Stimulated activated CD4-positive, alpha-beta T cell treated with anti-CD3 and anti-CD28 coated beads, Interleukin-2, amount 100 ng/mL, for 24 hours (primary cell): ENCODE measurements at regions not wholly inside any gene's neighbourhood (a gene's known extent, or its start where the extent isn't known, plus 50 kb on each side); places are given as distances from the start of the nearest gene placed in this dataset.

Source experiments
- DNase-seq, 2 donors: peaks; one replicate each; pipeline ENCODE4 v3.0.0-alpha.2; 2020

DNA sequence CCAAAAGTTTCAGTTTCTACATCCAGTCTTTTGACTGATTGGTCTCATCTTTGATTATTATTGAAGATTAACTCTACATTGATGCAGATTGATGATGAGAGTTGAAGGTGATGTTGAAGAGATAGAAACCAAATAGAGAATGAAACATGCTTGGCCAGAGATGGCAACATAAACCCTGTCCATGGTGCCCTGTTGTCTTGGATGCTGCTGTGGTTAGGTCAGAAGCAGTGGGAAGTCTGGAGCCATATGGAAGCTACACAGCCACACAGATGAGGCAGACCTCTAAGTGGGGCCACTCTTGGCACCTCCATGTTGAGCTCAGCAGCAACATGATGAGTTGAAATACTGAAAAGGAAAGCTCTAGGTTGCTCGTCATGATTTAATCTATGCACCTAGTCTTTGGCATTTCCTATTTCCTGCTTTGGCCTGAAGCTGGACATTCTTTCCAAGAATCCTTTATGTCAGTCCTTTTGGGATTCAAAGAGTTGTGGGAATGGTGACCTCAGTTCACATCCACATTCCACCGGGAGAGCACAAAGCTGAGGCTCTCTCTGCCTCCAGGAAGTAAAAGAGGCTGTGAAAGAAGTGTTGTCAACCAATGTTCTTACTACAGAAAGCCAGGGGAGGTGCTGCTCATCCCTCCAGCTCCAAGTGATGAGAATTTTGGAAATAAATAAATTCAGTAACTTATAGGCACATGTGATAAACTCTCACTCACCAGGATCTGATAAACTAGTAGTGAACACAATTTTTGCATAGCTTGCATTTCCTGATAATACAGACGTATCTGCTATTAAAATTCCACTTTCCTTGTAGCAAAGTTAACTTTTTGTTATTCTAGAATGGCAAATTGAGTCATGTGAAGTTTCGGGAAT is 127.7 kb upstream of the MAF start:
- DNase-seq: no peak

DNA sequence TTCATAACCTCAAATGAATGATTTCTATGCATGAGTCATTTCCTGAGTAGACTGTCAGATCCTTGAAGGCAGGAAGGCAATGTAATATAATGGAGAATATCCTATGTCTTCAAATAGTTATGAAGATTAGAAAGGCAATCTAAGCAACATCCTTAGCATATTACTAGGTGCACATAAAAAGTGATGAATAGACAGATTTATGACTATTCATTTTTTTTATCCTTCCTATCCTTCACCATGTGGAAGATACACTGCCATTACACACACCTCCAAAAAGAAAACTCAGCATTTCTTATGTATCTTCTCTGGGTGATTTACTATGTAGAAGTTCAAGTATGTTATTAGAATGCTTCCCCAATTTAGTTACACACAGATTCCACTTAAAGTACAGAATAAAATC is 126.4 kb upstream of the MAF start:
- no peak for DNase-seq

GRCh38 chr16:79725051-79725450 is 124.5 kb upstream of the MAF start:
- no peak for DNase-seq

GRCh38 chr16:79723583-79724168 is 123.1 kb upstream of the MAF start:
- DNase-seq: no peak

DNA sequence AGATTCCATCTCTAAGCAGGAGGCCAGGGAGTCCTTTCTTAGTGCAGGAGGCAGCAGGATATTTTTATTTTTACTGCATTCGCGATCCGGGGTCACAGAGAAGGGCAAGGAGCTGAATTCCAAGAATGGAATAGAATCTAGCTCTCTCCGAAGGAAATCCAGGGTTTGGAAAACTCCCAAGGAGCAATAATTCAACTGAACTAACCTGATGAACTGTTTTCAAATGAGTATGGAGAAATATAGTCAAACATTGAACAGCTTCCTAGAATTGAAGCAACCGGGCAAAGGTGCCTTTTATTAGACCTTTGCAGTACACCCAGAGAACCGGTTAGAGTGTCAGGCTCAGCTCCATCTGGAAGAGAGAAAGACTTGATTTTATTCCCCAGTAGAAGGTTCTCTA is 120.7 kb upstream of the MAF start:
- no peak for DNase-seq

DNA sequence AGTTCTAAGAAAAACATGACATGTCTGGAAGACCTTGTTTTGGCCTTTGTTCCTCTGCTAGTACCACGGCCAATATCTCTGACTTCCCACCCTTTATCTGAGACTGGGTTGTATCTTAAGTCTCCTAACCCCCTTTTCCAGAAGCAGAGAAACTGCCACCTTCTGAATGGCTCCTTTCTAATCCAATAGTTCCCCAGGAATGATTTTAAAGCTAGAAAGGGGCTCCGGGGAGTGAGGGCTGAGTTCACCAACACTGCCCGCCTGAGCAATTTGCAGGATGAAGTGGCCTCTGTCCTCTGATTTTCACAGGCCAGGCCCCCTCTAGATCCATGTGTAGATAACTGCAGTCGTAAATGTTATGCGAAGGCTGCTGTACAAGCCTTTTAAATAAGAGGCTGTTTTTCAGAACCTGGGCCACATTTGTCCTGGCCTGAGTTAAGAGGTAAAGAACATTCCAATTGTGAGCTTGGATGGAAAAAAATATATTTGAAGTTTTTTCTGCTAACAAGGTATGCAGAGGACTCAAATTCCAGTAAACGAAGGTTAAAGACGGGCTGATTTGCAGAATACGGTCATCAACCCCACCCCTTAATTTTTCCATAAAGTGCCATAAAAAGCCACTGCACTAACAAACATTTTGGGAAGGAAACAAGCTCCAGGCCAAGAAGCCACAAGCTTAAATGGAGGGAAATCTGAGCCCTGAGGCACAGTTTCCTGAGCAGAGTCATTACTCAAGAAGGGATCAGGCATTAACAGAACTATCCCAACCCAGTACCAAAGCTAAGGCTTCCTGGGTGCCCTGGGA is 117.0 kb upstream of the MAF start:
- DNase-seq: no peak

GRCh38 chr16:79716645-79717332 is 116.3 kb upstream of the MAF start:
- no peak for DNase-seq

DNA sequence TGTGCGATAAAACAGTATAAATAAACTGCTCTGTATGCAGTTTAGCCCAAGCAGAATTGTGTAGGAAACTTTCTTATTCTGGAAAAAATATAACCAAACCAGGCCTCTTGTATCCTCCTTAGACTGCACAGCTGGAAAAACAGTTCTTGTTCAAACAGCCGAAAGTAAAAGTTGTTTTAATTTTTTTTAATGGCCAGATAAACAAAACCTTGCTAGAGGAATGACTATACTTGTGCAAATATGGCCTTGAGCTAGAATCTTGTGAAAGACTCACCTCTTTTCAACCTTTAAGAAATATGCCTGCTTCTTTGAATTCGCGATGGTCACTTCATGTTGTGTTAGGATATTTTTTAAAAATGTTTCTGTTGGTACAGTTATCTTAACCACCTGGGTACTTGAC is 114.5 kb upstream of the MAF start:
- DNase-seq: no peak

DNA sequence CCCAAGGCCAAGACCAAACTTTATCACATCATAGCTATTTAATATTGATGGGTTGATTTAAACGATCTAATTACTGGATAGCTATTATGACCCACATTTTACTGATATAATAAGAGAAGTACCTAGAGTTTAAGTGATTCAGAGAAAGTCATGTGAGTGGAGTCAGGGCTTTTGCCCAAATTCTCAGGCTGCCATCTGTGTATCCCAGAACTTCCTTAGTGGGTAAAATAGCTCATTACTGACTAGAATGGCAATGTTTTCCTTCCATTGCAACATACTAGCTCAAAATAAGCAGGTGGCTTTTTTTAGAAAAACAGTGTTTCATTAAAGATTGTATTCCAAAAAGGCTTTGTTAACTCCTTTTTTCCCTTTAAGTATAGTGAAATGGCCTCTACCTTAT is 113.9 kb upstream of the MAF start:
- no peak for DNase-seq

DNA sequence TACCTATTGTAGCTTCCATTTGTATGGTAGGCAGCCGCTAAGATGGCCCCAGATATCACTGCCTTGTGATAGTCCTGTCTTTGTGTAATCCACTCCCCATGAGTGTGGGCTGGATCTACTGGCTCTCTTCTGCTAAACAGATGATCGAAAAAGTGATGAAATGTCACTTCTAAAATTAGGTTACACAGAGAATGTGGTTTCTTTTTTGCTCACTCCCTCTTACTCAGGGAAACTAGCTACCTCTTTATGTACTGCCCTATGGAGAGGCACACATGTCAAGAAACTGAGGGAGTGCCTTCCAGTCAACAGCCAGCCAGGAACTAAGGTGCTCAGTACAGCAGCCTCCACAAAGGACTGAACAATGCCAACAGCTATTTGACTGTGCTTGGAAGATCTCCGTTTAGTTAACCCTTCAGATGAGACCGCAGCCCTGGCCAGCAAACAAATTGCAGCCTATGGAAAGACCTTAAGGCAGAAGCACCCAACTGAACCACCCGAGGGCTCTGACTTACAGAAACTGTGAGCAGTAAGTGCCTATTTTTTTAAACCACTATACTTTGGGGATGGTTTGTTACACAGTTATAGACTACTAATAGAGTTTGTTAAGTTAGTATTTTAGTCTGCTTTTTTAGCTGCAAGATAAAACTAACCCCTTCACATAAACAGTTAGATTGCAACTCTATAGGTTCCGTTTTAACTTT is 113.2 kb upstream of the MAF start:
- DNase-seq: no peak

DNA sequence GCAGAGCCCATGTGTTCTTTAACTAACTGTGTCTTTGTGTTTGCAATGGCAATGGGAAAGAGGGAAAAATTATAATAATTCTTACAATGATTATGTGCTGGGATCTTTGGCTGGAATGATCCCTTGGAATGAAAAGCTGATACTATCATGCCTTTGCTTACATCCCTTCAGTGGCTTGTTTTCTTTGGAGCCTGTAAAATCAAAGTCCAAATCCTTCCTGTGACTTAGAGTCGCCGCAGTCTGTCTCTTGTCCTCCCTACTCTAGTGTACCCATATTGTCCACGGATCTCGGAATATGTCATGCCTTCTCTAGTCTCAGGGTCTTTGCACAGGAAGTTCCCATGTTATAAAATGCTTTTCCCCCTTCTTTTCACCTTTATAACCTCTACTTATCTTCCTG is 111.7 kb upstream of the MAF start:
- DNase-seq: no peak

DNA sequence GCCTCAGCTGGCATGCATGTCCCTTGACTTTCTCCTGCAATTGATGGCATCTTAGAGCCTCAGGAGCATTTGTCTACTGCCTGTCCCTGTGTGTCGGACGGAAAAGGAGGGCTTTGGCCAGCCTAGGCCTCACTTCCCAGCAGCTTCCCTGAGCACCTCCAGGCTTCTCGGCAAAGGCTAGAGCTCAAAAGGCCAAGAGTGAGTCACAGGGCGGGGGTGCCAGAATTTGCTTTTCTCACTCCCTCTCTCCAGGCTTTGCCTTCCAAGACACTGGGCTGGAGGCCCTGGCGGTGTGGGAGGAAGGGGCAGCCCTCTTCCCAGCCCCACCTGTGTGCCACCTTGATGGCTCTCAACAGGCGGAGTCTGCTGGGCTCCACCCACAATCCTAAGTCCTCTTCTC is 107.3 kb upstream of the MAF start:
- no peak for DNase-seq

GRCh38 chr16:79703066-79703465 is 102.5 kb upstream of the MAF start:
- no peak for DNase-seq

DNA sequence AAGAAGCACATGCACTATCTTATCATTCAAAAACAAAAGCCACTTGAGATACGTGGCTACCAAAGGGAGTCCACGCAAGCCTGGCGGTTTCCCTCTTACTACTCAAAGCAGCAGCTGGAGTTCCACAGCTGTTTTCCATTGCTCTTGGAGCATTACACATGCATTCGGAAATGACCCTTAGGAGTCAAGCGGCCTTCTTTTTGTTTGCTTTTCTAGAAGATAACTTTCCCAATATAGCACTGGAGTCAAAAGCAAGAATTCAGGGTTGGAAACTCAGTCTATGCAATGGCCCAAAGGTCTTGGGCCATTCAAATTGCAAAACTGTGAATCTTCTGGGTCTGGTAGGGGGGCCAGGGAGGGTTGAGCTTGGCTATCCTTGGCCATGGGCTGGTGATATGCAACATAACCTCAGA is 97.8 kb upstream of the MAF start:
- DNase-seq: no peak

DNA sequence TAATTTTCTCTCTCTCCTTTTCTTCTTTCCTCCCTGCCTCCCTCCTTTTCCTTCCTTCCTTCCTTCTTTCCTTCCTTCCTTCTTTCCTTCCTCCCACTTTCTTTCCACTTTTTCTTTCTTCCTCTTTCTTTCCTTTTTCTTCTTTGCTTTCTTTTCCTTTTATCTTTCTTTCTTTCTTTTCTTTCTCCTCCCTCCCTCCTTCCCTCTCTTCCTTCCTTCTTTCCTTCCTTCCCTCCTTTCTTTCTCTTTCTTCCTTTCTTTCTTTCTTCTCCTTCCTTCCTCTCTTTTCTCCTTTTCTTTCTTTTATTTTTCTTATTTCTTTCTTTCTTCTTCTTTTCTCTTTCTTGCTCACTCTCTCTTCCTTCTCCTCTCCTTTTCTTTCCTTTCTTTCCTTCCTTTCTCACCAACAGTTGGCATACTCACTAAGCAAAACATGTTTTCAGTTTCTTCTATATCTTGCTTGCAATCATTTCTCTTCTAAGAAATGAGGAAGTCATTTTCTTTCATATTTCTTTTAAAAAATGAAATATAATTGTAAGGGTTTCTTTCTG is 97.1 kb upstream of the MAF start:
- DNase-seq: no peak

- DNase-seq: no peak
These were observed 90.5 kb upstream of the MAF start for GRCh38 chr16:79691007-79691406.

GRCh38 chr16:79690159-79690558 is 89.6 kb upstream of the MAF start:
- no peak for DNase-seq

DNA sequence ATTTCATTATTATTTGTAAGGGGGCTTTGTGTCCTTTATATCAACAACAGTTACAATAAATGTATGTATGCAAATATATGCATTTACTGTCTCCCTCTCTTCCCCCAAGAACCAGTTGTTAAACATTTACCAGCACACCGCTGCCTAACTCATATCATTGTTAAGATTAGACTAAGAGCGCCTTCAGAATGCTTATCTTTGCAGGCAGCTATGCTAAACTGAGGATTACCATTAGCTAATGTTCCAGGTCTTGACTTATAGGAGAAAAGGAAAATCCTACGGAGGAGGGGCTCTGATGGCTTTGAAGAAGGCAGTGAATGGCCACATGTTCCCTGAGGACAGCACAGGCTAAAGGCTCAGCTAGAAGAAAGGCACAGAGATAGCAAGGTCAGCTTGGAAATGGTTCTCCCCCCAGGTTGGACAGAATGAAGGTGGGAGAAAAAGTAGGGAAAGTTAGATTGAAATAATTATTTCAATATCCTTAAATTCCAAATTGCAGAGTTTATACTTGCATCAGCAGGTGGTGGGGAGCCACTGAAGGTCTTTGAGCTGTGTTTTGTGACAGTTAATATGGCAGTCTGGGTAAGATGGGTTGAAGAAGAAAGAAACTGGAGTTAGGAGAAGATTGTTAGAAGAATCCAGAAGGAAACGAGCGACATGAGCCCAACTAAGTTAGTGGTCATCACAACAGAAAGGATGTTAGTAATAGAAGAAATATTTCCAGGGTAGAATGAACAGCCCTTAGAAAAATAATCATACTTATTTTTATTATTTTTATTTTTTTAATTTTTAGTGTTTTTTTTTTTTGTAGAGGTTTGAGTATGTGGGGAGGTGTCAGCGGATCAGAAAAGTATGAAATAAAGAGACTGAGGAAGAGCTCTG is 87.0 kb upstream of the MAF start:
- DNase-seq: no peak

GRCh38 chr16:79685871-79686270 is 85.3 kb upstream of the MAF start:
- no peak for DNase-seq

DNA sequence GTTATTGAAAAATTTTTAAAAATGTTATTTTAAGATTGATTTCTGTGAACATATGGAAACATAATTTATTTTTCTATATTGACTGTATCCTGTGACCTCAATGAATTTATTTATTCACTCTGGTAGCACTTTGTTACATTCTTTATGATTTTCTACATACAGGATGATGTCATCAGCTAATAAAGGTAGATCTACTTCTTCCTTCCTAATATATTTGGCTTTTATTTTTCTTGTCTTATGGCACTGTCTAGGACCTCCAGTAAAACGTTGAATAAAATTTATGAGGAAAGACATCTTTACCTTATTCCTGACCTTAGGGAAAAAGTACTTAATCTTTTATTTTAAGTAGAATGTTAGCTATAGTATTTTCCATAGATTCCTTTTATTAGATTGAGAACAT is 78.8 kb upstream of the MAF start:
- DNase-seq: no peak

- no peak for DNase-seq
These were observed 77.4 kb upstream of the MAF start for GRCh38 chr16:79677799-79678530.
